ENCODE measurements at regions not wholly inside any gene's neighbourhood (a gene's known extent, or its start where the extent isn't known, plus 50 kb on each side); places are given as distances from the start of the nearest gene placed in this dataset.

DNA sequence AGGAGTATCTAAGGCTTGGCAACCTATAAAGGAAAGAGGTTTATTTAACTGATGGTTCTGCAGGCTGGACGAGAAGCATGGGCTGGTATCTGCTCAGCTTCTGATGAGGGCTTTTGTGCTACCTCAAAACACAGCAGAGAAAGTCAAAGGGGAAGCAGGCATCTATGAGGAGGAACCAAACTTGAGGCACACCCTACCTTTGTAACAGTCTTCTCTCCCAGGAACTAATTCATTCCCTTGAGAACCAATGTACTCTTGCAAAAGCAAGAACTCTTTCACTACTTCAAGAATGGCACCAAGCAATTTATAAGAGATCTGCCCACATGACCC is 109.0 kb downstream of the CGGBP1 start:
- TF ChIP-seq, protein P1, sequence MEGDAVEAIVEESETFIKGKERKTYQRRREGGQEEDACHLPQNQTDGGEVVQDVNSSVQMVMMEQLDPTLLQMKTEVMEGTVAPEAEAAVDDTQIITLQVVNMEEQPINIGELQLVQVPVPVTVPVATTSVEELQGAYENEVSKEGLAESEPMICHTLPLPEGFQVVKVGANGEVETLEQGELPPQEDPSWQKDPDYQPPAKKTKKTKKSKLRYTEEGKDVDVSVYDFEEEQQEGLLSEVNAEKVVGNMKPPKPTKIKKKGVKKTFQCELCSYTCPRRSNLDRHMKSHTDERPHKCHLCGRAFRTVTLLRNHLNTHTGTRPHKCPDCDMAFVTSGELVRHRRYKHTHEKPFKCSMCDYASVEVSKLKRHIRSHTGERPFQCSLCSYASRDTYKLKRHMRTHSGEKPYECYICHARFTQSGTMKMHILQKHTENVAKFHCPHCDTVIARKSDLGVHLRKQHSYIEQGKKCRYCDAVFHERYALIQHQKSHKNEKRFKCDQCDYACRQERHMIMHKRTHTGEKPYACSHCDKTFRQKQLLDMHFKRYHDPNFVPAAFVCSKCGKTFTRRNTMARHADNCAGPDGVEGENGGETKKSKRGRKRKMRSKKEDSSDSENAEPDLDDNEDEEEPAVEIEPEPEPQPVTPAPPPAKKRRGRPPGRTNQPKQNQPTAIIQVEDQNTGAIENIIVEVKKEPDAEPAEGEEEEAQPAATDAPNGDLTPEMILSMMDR (IDR thresholded peaks at IDR 0.05), result no peak
- no peak for TF ChIP-seq POLR2A (IDR thresholded peaks at IDR 0.05)

Data from body of pancreas (tissue), 4 donors.